ENCODE measurements at regions not wholly inside any gene's neighbourhood (a gene's known extent, or its start where the extent isn't known, plus 50 kb on each side); places are given as distances from the start of the nearest gene placed in this dataset.

- WGBS (ENCODE audit: insufficient coverage, low lambda C conversion rate): no CpG with 5 or more reads among the region's 3 CpGs
- peak in 1 of 2 donors; percentile 1 for DNase-seq
These were observed 109.8 kb upstream of the HDX start for GRCh38 chrX:84611843-84612636.

GRCh38 chrX:84634201-84634782, 132.0 kb upstream of the HDX start:
- no peaks in the 10 kb centered on the region for H3K36me3 ChIP-seq (ENCODE audit: control insufficient read depth, insufficient read depth, low read length)
- no peaks in the 10 kb centered on the region for H3K27me3 ChIP-seq (ENCODE audit: control insufficient read depth, insufficient read depth, low read length)
- H3K9me3 ChIP-seq (ENCODE audit: control insufficient read depth, low read depth, low read length): no peaks in the 10 kb centered on the region
- no CpG with 5 or more reads among the region's 3 CpGs for WGBS (ENCODE audit: insufficient coverage, low lambda C conversion rate)
- no peak overlapping the region for H3K4me3 ChIP-seq (ENCODE audit: low read length)
- no peaks in the 10 kb centered on the region for H3K4me1 ChIP-seq (ENCODE audit: control insufficient read depth, insufficient read depth, low read length)
- no peak for DNase-seq
- H3K27ac ChIP-seq (ENCODE audit: low read length): no peak overlapping the region

More at GRCh38 chrX:84611843-84612636, 109.8 kb upstream of the HDX start:
- Histone ChIP-seq H3K4me3 (ENCODE audit: low read length) (no peak overlapping the region), H3K9me3 (ENCODE audit: control insufficient read depth, low read depth, low read length) (no peaks in the 10 kb centered on the region), H3K27me3 (ENCODE audit: control insufficient read depth, insufficient read depth, low read length) (no peaks in the 10 kb centered on the region), H3K27ac (ENCODE audit: low read length) (no peak overlapping the region), H3K36me3 (ENCODE audit: control insufficient read depth, insufficient read depth, low read length) (no peaks in the 10 kb centered on the region), H3K4me1 (ENCODE audit: control insufficient read depth, insufficient read depth, low read length) (no peaks in the 10 kb centered on the region)

GRCh38 chrX:84666086-84666485, 163.8 kb upstream of the HDX start:
- 83% methylated on average over 1 of the region's 2 CpGs for WGBS (ENCODE audit: insufficient coverage, low lambda C conversion rate)
- H3K27ac ChIP-seq (ENCODE audit: low read length): no peak overlapping the region
- H3K36me3 ChIP-seq (ENCODE audit: control insufficient read depth, insufficient read depth, low read length): no peaks in the 10 kb centered on the region
- no peak for DNase-seq
- H3K4me1 ChIP-seq (ENCODE audit: control insufficient read depth, insufficient read depth, low read length): no peaks in the 10 kb centered on the region
- no peaks in the 10 kb centered on the region for H3K9me3 ChIP-seq (ENCODE audit: control insufficient read depth, low read depth, low read length)
- no peak overlapping the region for H3K4me3 ChIP-seq (ENCODE audit: low read length)
- H3K27me3 ChIP-seq (ENCODE audit: control insufficient read depth, insufficient read depth, low read length): no peaks in the 10 kb centered on the region

- H3K4me1 ChIP-seq (ENCODE audit: control insufficient read depth, insufficient read depth, low read length): peaks cover 6% of the 10 kb centered on the region
- no CpG with 5 or more reads among the region's 1 CpG for WGBS (ENCODE audit: insufficient coverage, low lambda C conversion rate)
- H3K9me3 ChIP-seq (ENCODE audit: control insufficient read depth, low read depth, low read length): no peaks in the 10 kb centered on the region
- peak; percentile 30 to 59 for DNase-seq
- H3K36me3 ChIP-seq (ENCODE audit: control insufficient read depth, insufficient read depth, low read length): no peaks in the 10 kb centered on the region
- H3K4me3 ChIP-seq (ENCODE audit: low read length): no peak overlapping the region
- no peaks in the 10 kb centered on the region for H3K27me3 ChIP-seq (ENCODE audit: control insufficient read depth, insufficient read depth, low read length)
- no peak overlapping the region for H3K27ac ChIP-seq (ENCODE audit: low read length)
These were observed 188.0 kb upstream of the HDX start for GRCh38 chrX:84690228-84690627.

GRCh38 chrX:84709987-84710386, 207.7 kb upstream of the HDX start:
- DNase-seq: no peak
- WGBS (ENCODE audit: insufficient coverage, low lambda C conversion rate): no CpG with 5 or more reads among the region's 2 CpGs
- H3K27ac ChIP-seq (ENCODE audit: low read length): no peak overlapping the region
- no peaks in the 10 kb centered on the region for H3K9me3 ChIP-seq (ENCODE audit: control insufficient read depth, low read depth, low read length)
- no peaks in the 10 kb centered on the region for H3K27me3 ChIP-seq (ENCODE audit: control insufficient read depth, insufficient read depth, low read length)
- no peaks in the 10 kb centered on the region for H3K36me3 ChIP-seq (ENCODE audit: control insufficient read depth, insufficient read depth, low read length)
- peaks cover 5% of the 10 kb centered on the region for H3K4me1 ChIP-seq (ENCODE audit: control insufficient read depth, insufficient read depth, low read length)
- no peak overlapping the region for H3K4me3 ChIP-seq (ENCODE audit: low read length)

GRCh38 chrX:84710611-84711010, 208.4 kb upstream of the HDX start:
- WGBS (ENCODE audit: insufficient coverage, low lambda C conversion rate): no CpG with 5 or more reads among the region's 3 CpGs
- H3K36me3 ChIP-seq (ENCODE audit: control insufficient read depth, insufficient read depth, low read length): no peaks in the 10 kb centered on the region
- peaks cover 5% of the 10 kb centered on the region for H3K4me1 ChIP-seq (ENCODE audit: control insufficient read depth, insufficient read depth, low read length)
- H3K27ac ChIP-seq (ENCODE audit: low read length): no peak overlapping the region
- no peak overlapping the region for H3K4me3 ChIP-seq (ENCODE audit: low read length)
- peak in 1 of 2 donors; percentile 20 for DNase-seq
- no peaks in the 10 kb centered on the region for H3K9me3 ChIP-seq (ENCODE audit: control insufficient read depth, low read depth, low read length)
- no peaks in the 10 kb centered on the region for H3K27me3 ChIP-seq (ENCODE audit: control insufficient read depth, insufficient read depth, low read length)

GRCh38 chrX:84712621-84713020, 210.4 kb upstream of the HDX start:
- Histone ChIP-seq H3K9me3 (ENCODE audit: control insufficient read depth, low read depth, low read length) (no peaks in the 10 kb centered on the region), H3K36me3 (ENCODE audit: control insufficient read depth, insufficient read depth, low read length) (no peaks in the 10 kb centered on the region), H3K4me3 (ENCODE audit: low read length) (no peak overlapping the region), H3K27me3 (ENCODE audit: control insufficient read depth, insufficient read depth, low read length) (no peaks in the 10 kb centered on the region), H3K27ac (ENCODE audit: low read length) (no peak overlapping the region), H3K4me1 (ENCODE audit: control insufficient read depth, insufficient read depth, low read length) (peaks cover 8% of the 10 kb centered on the region)
- WGBS (ENCODE audit: insufficient coverage, low lambda C conversion rate): no CpG with 5 or more reads among the region's 2 CpGs
- DNase-seq: no peak

GRCh38 chrX:84715315-84715714, 213.1 kb upstream of the HDX start:
- DNase-seq: no peak
- Histone ChIP-seq H3K27ac (ENCODE audit: low read length) (no peak overlapping the region), H3K36me3 (ENCODE audit: control insufficient read depth, insufficient read depth, low read length) (no peaks in the 10 kb centered on the region), H3K9me3 (ENCODE audit: control insufficient read depth, low read depth, low read length) (no peaks in the 10 kb centered on the region), H3K4me3 (ENCODE audit: low read length) (no peak overlapping the region), H3K27me3 (ENCODE audit: control insufficient read depth, insufficient read depth, low read length) (no peaks in the 10 kb centered on the region), H3K4me1 (ENCODE audit: control insufficient read depth, insufficient read depth, low read length) (peaks cover 15% of the 10 kb centered on the region)
- WGBS (ENCODE audit: insufficient coverage, low lambda C conversion rate): 50% methylated on average over 2 of the region's 4 CpGs

- Histone ChIP-seq H3K27me3 (ENCODE audit: control insufficient read depth, insufficient read depth, low read length) (no peaks in the 10 kb centered on the region), H3K4me3 (ENCODE audit: low read length) (no peak overlapping the region), H3K9me3 (ENCODE audit: control insufficient read depth, low read depth, low read length) (no peaks in the 10 kb centered on the region), H3K4me1 (ENCODE audit: control insufficient read depth, insufficient read depth, low read length) (peaks cover 10% of the 10 kb centered on the region), H3K27ac (ENCODE audit: low read length) (peak overlapping the region; percentile 75), H3K36me3 (ENCODE audit: control insufficient read depth, insufficient read depth, low read length) (no peaks in the 10 kb centered on the region)
- WGBS (ENCODE audit: insufficient coverage, low lambda C conversion rate): no CpG with 5 or more reads among the region's 2 CpGs
- DNase-seq: peak; percentile 22 to 61
These were observed 215.1 kb upstream of the HDX start for GRCh38 chrX:84717343-84717742.

- Histone ChIP-seq H3K27ac (ENCODE audit: low read length) (no peak overlapping the region), H3K9me3 (ENCODE audit: control insufficient read depth, low read depth, low read length) (no peaks in the 10 kb centered on the region), H3K36me3 (ENCODE audit: control insufficient read depth, insufficient read depth, low read length) (no peaks in the 10 kb centered on the region), H3K4me3 (ENCODE audit: low read length) (no peak overlapping the region), H3K27me3 (ENCODE audit: control insufficient read depth, insufficient read depth, low read length) (no peaks in the 10 kb centered on the region), H3K4me1 (ENCODE audit: control insufficient read depth, insufficient read depth, low read length) (peaks cover 10% of the 10 kb centered on the region)
- DNase-seq: no peak
- no CpG with 5 or more reads among the region's 2 CpGs for WGBS (ENCODE audit: insufficient coverage, low lambda C conversion rate)
These were observed 219.2 kb upstream of the HDX start for GRCh38 chrX:84721416-84721815.

- no peaks in the 10 kb centered on the region for H3K36me3 ChIP-seq (ENCODE audit: control insufficient read depth, insufficient read depth, low read length)
- no peak overlapping the region for H3K4me3 ChIP-seq (ENCODE audit: low read length)
- H3K9me3 ChIP-seq (ENCODE audit: control insufficient read depth, low read depth, low read length): no peaks in the 10 kb centered on the region
- H3K27ac ChIP-seq (ENCODE audit: low read length): no peak overlapping the region
- no peaks in the 10 kb centered on the region for H3K4me1 ChIP-seq (ENCODE audit: control insufficient read depth, insufficient read depth, low read length)
- no CpG with 5 or more reads among the region's 5 CpGs for WGBS (ENCODE audit: insufficient coverage, low lambda C conversion rate)
- DNase-seq: no peak
- no peaks in the 10 kb centered on the region for H3K27me3 ChIP-seq (ENCODE audit: control insufficient read depth, insufficient read depth, low read length)
These were observed 222.3 kb upstream of the HDX start for GRCh38 chrX:84724576-84724975.
